Fibroblast of lung (primary cell): ENCODE measurements at regions not wholly inside any gene's neighbourhood (a gene's known extent, or its start where the extent isn't known, plus 50 kb on each side); places are given as distances from the start of the nearest gene placed in this dataset.

Experiments used
- CTCF ChIP-seq, 2 donors: IDR thresholded peaks in 1 of 2; conservative IDR thresholded peaks in 1 of 2; 1 replicate in 1 of 2; 2 replicates in 1 of 2; pipeline ENCODE4 v1.5.1; 2011 to 2012; ENCODE audit warnings: low read length in 2 of 2, control low read depth in 1 of 2, inconsistent platforms in 1 of 2, low read depth in 1 of 2, mild to moderate bottlenecking in 1 of 2
- EZH2 ChIP-seq: IDR thresholded peaks from 2 replicates; pipeline ENCODE4 v1.5.1; 2012; ENCODE audit warnings: low read length, control low read depth, mild to moderate bottlenecking; ENCODE audit errors: missing control alignments

DNA sequence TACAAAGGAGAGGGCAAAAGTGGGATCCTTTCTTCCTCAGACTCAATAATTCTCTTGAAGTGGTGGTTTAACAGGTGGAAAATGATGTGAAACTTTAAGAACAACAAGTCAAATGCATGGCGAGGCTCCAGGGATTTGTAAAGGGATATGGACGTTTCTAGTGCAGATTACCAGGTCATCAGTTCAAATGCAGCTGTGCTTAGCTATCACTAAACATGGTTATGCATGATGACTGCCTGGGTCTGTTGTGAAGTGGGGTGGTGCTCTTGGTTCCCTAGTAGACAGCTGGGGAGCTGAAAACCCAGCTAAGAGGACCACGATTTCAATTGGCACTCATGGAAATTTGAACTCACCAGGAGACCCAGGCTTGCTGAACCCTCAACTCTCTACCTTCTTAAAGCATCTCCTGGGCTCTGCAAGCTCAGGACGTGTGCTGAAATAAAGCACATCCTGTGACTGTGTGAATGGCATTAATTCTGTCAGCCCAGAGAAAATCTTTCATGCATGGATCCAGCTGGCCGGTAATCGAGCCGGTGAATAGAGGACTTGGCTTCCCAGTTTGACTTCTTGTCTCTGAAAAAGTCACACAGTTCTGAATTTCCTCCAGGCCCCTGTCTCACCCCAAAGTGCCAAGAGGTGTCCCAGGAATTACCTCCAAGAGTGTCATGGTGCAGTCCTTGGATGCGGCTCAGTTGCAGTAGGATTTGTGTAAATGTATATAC is 146.1 kb downstream of the MTX2 start:
- no peak for TF ChIP-seq CTCF (conservative IDR thresholded peaks at IDR 0.05 in 1 of 2, IDR thresholded peaks at IDR 0.05 in 1 of 2; ENCODE audit: low read depth in 1 of 2, low read length in 2 of 2)
- no peak for TF ChIP-seq EZH2
